T follicular helper cell (primary cell): ENCODE measurements at regions not wholly inside any gene's neighbourhood (a gene's known extent, or its start where the extent isn't known, plus 50 kb on each side); places are given as distances from the start of the nearest gene placed in this dataset.
"Not testable (repeated sequence)": the region's sequence is repeated elsewhere in the genome, so short reads cannot be mapped to it uniquely, and the experiment has no call there.

Experiments
- DNase-seq: peaks from one replicate; pipeline ENCODE4 v3.0.0-alpha.2; 2020; ENCODE audit warnings: low read depth

DNA sequence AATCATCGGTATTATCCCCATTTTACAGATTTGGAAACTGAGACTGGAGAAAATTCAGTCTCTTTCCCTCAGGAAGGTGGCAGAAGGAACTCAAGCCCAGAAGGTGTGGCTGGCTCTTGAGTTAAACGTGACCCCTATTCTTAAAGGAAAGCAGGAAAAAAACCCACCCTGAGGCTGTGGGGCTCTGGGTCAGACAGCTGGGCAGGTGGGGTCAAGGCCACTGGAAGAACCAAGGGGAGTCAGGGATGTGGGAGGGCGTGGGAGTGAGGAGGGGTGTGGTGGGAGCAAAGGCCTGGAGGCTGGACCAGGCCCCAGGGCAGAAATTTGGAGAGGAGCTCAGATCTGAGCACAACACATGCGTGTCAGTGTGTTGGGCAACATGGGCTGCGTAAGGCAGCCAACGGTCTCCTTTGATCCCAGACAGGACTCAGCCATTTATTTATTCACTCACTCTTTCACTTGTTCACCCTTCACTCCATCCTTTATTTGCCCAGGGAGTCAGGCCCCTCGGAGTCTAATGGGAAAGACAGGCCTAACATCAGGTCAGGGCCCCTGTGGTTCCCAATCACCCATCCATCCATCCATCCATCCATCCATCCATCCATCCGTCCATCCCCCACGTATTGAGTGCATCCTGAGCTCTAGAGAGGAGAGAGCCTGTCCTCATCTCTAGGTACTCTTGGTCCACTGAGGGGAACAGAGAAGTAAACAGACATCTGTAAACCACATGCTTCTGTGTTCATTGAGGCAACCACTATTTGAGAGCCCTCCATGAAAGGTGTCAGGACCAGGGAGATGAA is 165.0 kb downstream of the VEGFA start:
- DNase-seq: no peak

DNA sequence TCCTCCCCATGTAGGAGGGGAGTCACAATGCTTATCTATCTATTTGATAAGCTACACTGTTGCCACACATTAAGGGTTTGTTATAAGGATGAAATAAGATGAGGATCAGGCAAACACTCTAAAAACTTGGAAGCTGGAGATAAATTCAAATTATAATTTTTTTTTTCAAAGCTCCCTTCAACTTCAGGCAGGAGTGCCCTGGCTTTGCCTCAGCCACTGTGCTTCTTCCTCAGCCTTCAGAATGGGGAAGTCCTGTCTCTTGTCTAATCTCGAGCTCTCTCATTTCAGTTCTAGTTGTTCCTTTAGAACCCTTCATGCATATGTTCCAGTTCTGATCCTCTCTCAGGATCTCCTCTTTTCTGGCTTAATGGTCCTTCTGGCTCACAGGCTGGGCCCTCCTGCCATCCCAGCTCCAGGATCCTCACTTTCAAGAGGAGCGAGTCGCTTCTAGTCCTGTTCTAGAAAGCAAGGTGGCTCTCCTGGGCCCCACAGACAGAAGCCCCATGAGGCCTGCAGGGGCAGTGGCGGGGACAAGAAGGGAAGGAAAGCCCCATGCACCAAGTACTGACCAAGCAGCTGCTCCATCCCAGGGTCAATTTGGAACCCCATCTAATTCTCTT is 164.3 kb downstream of the VEGFA start:
- no peak for DNase-seq

DNA sequence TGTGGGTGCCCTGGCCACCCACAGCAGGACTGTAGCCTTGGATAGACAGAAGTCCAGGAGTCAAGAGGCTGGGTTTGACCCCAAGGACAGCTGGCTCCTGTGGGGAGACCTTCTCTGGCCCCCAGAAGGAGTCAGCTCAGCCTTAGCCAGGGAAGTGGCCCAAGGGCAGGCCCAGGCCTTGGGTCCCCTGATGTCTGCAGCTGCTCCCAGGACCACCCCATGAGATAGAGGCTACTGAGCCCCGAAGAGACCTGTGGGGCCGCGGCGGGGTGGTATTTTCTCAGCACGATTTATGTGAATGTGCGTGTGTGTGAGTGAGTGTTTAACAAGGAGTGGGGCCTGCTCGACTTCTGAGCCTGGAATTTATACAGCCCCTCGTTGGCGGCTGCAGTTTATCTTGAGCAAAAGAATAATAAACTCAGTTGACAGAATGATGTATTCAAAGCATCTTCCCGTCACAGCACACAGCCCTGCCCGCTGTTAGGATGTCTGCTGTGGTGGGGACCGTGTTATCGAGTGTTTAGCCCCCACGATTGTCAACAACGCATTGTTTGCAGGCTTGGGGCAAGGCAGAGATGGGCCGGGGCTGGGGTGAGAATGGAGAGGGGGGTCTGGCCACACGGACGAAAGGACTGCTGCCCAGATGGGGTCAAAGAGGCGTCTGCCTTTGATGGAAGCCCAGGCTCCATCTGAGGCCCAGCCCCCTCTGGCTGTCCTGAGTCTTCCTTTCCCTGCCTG is 163.3 kb downstream of the VEGFA start:
- no peak for DNase-seq

DNA sequence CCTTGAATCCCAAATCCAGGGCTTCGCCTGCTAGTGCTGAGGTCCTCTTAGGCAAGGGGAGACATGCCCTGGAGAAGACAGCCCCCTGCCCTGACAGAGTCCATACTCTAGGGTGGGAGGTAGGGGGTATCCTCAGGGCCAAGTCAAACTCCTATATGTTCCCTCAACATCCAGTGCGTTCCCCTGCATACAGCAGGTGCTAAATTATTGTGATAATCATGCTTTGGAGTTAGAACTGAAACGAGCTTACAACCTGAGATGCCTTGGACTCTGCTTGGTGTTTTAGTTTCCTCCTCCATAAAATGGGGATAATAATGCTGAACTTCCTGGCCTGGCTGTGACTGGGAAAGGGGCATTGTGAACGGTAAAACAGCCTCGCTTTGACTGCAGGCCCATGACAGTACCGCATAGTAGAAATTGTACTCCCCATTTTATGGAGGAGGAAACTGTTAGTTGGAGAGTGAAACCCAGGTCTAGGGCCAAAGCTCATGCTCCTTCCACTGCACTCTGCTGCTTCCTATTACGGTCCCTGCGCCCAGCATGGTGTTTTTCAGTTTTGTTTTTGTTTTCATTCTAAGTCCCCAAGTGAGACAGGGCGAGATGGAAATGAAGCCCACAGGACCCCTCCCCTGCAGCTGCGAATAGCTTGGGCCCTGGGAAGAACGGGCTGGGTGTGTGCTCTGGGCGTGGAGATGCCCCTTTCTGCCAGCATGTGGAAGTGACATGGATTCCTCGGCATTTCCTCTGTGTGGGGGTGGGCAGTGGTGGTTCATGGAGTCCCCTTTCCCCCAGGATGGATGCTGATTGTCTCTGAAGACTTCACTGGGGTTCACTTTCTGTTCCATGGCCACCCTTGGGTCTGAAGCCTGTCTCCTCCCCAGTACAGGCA is 162.5 kb downstream of the VEGFA start:
- DNase-seq: no peak

DNA sequence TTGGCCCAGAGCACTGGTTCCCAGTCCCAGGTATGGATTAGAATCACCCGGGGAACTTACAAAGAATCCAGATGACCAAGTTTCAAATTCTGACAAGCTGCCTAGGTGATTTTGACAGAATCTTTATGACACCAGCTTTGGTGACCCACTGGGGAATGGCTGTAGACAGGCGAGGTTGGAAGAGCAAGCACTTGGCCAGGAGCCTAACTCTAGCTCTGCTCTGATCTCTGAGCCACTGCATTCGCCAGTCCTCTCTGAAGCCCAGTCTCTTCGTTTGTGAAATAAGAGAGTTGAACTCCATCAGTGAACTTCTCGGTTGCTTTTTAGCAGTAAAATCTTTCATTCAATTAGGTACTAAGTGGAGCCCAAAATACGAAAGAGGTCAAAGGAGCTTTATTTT is 161.2 kb downstream of the VEGFA start:
- no peak for DNase-seq

DNA sequence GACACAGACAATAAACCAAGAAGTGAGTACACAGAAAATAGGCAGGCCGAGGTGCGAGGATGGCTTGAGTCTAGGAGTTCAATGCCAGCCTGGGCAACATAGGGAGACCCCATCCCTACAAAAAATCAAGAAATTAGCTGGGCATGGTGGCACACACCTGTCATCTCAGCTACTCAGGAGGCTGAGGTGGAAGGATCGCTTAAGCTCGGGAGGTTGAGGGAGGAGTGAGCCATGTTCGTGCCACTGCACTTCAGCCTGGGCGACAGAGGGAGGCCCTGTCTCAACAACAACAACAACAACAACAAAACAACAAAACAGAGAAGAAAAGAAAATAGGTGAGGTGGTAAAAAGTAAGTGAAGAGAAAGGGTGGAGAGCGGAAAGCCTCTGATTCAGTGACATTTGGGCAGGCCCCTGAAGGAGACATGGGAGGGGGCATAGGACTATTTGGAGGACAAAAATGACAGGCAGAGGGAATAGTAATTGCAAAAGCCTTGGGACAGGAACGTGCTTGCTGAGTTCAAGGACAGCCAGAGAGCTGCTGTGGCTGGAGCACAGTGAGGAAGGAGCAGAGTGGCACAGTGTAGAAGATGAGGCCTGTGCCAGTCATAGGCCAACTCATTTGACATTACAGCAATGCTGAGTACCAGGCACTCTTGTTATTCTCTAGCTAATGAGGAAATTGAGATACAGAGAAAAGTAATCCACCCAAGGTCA is 160.6 kb downstream of the VEGFA start:
- DNase-seq: no peak

DNA sequence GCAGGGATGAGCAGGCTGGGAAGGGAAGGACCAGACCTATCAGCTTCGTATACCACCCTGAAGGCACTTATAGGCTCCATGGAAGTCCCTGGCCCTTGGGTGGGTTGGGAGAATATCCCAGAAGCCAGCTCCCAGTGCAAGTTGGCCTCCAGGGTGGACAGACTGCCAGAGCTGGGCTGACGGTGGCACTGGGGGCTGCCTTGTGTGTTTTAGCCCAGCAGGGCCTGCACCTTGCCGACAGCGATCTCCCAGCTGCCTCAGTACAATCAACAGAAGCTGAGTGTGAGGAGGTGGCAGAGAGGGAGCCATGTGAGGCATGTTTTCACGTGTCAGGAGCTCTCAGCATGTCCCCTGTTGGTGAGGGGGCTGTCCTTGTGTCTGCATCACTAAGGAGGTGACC is 159.5 kb downstream of the VEGFA start:
- no peak for DNase-seq

- DNase-seq: no peak
These were observed 157.7 kb downstream of the VEGFA start for GRCh38 chr6:43927532-43928210.

GRCh38 chr6:43926634-43927531 is 156.9 kb downstream of the VEGFA start:
- no peak for DNase-seq

DNA sequence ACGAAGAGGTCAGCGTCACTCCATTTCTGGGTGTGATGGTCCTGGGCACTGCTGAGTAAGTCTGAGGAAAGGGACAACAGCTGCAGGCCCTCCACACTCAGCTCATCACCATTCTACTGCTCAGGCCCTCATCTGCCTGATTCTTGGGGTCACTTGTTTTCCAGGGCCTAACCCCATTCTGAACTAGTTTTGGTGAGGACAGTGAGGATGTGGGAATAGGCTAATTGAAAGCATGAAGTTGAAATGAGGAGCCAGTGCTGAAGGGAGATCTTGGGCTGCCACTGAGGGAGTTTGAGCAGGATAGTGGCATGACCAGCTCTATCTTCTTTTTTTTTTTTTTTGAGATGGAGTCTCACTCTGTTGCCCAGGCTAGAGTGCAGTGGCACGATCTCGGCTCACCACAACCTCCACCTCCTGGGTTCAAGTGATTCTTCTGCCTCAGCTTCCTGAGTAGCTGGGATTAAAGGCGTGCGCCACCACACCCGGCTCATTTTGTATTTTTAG is 155.7 kb downstream of the VEGFA start:
- not testable (repeated sequence) for DNase-seq

- no peak for DNase-seq
These were observed 154.3 kb downstream of the VEGFA start for GRCh38 chr6:43924222-43924702.

GRCh38 chr6:43923376-43924221 is 153.6 kb downstream of the VEGFA start:
- DNase-seq: no peak

- no peak for DNase-seq
These were observed 152.7 kb downstream of the VEGFA start for GRCh38 chr6:43922426-43923375.

DNA sequence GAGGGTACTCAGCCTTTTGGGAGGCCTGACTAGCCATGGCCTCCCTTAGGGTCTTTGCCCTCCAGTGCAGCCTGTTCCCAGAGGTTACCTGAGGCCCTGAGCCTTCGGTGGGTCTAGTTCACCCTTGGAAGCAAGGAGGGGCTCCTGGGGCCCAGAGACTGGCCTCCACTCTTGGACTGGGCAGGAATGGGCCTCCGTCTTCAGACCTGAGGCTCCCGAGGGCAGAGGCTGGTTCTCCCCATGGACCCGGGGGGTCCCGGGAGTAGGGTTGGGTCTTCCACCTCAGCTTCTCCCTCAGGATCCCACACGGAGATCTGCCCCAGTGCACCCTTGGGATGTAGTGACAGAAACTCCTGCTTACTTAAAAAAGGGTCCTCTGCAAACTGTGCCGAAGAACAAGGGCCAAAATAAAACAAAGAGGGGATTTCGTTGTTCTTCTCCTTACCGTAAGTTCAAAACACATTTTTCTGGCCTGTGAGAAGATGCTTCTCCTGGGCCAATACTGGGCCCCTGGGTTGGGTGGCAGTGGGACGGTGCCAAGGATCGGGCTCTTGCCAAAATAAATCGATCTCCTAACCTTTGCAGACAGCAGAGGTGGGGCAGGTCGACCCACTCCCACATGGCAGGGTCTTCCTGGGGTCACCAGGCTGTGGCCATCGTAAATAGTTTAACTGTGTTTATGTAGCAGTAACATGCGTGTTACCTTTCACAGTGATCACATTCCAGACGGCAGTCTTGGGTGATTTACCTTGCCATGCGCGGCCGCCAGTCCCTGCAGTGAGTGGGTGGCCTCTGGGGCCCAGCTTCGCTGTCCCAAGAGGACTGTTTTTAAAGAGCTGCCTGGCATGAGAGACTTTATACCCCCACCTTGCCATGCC is 151.8 kb downstream of the VEGFA start:
- DNase-seq: no peak

GRCh38 chr6:43921039-43921438 is 151.0 kb downstream of the VEGFA start:
- DNase-seq: no peak

DNA sequence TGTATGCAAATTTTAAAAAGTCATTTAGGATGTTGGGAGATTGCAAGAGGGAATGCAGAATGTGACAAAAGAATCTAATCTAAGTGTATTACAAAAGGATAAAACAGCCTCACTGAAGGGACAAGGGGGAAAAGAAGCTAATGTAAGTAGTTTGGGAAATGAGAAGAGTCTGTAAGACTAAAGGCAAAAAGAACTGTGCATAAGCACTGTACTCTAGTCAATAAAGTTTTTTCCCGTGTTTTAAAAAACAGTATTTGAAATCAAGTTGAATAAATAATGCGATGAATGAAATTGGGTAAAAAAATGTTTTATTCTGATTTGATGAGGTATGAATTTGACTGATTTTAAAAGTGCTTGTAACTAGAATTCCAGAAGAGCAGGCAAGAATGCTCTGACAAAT is 149.8 kb downstream of the VEGFA start:
- DNase-seq: no peak
